HEK293T (cell line): ENCODE measurements at regions not wholly inside any gene's neighbourhood (a gene's known extent, or its start where the extent isn't known, plus 50 kb on each side); places are given as distances from the start of the nearest gene placed in this dataset.

Experiments used
- ARNT ChIP-seq: fragments of 450-650 bp; IDR thresholded peaks from 2 replicates; pipeline ENCODE4 v1.6.1; 2017; ENCODE audit warnings: mild to moderate bottlenecking
- BHLHE40 ChIP-seq: fragments of 450-650 bp; IDR thresholded peaks from 2 replicates; pipeline ENCODE4 v1.6.1; 2016; ENCODE audit warnings: mild to moderate bottlenecking, moderate library complexity, borderline replicate concordance
- FOXK2 ChIP-seq: fragments of 450-650 bp; IDR thresholded peaks from 2 replicates; pipeline ENCODE4 v1.6.1; 2016; ENCODE audit warnings: mild to moderate bottlenecking
- FOXM1 ChIP-seq: fragments of 450-650 bp; IDR thresholded peaks from 2 replicates; pipeline ENCODE4 v1.6.1; 2017; ENCODE audit warnings: mild to moderate bottlenecking, borderline replicate concordance
- NFRKB ChIP-seq: fragments of 450-650 bp; IDR thresholded peaks from 2 replicates; pipeline ENCODE4 v1.6.1; 2016; ENCODE audit warnings: mild to moderate bottlenecking, moderate library complexity

GRCh38 chr12:127113945-127114344 is 1153.0 kb upstream of the TMEM132C start:
- TF ChIP-seq BHLHE40 = no peak
- TF ChIP-seq FOXM1 = no peak
- no peak for TF ChIP-seq FOXK2
- TF ChIP-seq NFRKB = no peak
- TF ChIP-seq ARNT = no peak
